Activated naive CD8-positive, alpha-beta T cell treated with anti-CD3 and anti-CD28 coated beads, Interleukin-2, amount 50 U/mL, for 16 hours (primary cell): ENCODE measurements at regions not wholly inside any gene's neighbourhood (a gene's known extent, or its start where the extent isn't known, plus 50 kb on each side); places are given as distances from the start of the nearest gene placed in this dataset.
"Not testable (repeated sequence)": the region's sequence is repeated elsewhere in the genome, so short reads cannot be mapped to it uniquely, and the experiment has no call there.

Experiments
- DNase-seq: peaks from one replicate; pipeline ENCODE4 v3.0.0-alpha.2; 2020; ENCODE audit warnings: low read depth, low spot score

- no peak for DNase-seq
These were observed 274.7 kb downstream of the CETN3 start for GRCh38 chr5:90134892-90135291.

- DNase-seq, result no peak
These were observed 275.2 kb downstream of the CETN3 start for GRCh38 chr5:90134381-90134780.

- no peak for DNase-seq
These were observed 275.6 kb downstream of the CETN3 start for GRCh38 chr5:90133941-90134340.

GRCh38 chr5:90131383-90132133 is 278.0 kb downstream of the CETN3 start:
- no peak for DNase-seq

GRCh38 chr5:90128551-90128950 is 281.0 kb downstream of the CETN3 start:
- no peak for DNase-seq

- DNase-seq, result no peak
These were observed 290.0 kb downstream of the CETN3 start for GRCh38 chr5:90119531-90119971.

GRCh38 chr5:90117005-90117404 is 292.6 kb downstream of the CETN3 start:
- DNase-seq, result no peak

- no peak for DNase-seq
These were observed 296.4 kb downstream of the CETN3 start for GRCh38 chr5:90113108-90113507.

GRCh38 chr5:90112033-90112692 is 297.4 kb downstream of the CETN3 start:
- no peak for DNase-seq

- no peak for DNase-seq
These were observed 298.1 kb downstream of the CETN3 start for GRCh38 chr5:90111364-90112032.

- no peak for DNase-seq
These were observed 300.3 kb downstream of the CETN3 start for GRCh38 chr5:90109285-90109684.

GRCh38 chr5:90099099-90099498 is 310.5 kb downstream of the CETN3 start:
- no peak for DNase-seq

GRCh38 chr5:90097082-90097477 is 312.5 kb downstream of the CETN3 start:
- no peak for DNase-seq

GRCh38 chr5:90096415-90097081 is 313.0 kb downstream of the CETN3 start:
- DNase-seq, result no peak

- DNase-seq, result no peak
These were observed 314.1 kb downstream of the CETN3 start for GRCh38 chr5:90095292-90096060.

- no peak for DNase-seq
These were observed 315.6 kb downstream of the CETN3 start for GRCh38 chr5:90093751-90094485.

- no peak for DNase-seq
These were observed 316.8 kb downstream of the CETN3 start for GRCh38 chr5:90092734-90093133.

- no peak for DNase-seq
These were observed 325.2 kb downstream of the CETN3 start for GRCh38 chr5:90084342-90084741.

- not testable (repeated sequence) for DNase-seq
These were observed 336.5 kb downstream of the CETN3 start for GRCh38 chr5:90073026-90073570.

GRCh38 chr5:90071656-90072055 is 337.9 kb downstream of the CETN3 start:
- DNase-seq, result no peak
